Stomach (tissue), 4 donors: ENCODE measurements at regions not wholly inside any gene's neighbourhood (a gene's known extent, or its start where the extent isn't known, plus 50 kb on each side); places are given as distances from the start of the nearest gene placed in this dataset.

Experiments
- EP300 ChIP-seq: sonication (generic); formaldehyde crosslinking; IDR thresholded peaks from one replicate; pipeline ENCODE4 v1.6.1; 2017; ENCODE audit warnings: antibody characterized with exemption
- POLR2A ChIP-seq, 4 donors: fragments of 450-650 bp; IDR thresholded peaks; one replicate each; pipeline ENCODE4 v1.6.1; 2016; ENCODE audit warnings: antibody characterized with exemption in 4 of 4, control low read depth in 2 of 4, mild to moderate bottlenecking in 1 of 4, moderate library complexity in 1 of 4
- TF ChIP-seq, protein P1 (sequence below), 7 experiments: fragments of 450-650 bp in 4 of 7; fragments of 200-600 bp in 3 of 7; sonication (generic) in 3 of 7; IDR thresholded peaks; one replicate each; pipeline ENCODE4 v1.5.1; 2016 to 2019; ENCODE audit warnings: antibody characterized with exemption in 7 of 7, control low read depth in 2 of 7, mild to moderate bottlenecking in 1 of 7

DNA sequence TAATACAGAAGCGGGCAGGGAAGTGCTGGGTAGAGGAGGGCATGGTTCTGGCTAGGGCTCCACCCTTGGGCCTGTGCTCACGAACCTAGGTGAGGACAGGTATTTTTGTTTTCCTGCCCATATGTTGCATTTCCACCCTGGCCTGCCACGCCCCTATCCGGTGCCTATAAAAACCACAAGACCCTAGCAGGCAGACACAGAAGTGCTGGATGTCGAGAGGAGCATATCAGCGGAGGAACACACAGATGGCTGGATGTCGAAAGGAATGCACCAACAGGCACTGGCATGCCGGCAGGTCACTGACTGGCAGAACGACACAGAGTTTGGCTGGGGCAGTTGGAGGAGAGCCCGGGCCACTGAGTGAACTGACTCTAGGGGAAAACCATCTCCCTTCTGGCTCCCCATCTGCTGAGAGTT, 316.6 kb upstream of the BOD1L1 start:
- TF ChIP-seq EP300: no peak
- no peak for TF ChIP-seq POLR2A (IDR thresholded peaks at IDR 0.05)
- TF ChIP-seq, protein P1, sequence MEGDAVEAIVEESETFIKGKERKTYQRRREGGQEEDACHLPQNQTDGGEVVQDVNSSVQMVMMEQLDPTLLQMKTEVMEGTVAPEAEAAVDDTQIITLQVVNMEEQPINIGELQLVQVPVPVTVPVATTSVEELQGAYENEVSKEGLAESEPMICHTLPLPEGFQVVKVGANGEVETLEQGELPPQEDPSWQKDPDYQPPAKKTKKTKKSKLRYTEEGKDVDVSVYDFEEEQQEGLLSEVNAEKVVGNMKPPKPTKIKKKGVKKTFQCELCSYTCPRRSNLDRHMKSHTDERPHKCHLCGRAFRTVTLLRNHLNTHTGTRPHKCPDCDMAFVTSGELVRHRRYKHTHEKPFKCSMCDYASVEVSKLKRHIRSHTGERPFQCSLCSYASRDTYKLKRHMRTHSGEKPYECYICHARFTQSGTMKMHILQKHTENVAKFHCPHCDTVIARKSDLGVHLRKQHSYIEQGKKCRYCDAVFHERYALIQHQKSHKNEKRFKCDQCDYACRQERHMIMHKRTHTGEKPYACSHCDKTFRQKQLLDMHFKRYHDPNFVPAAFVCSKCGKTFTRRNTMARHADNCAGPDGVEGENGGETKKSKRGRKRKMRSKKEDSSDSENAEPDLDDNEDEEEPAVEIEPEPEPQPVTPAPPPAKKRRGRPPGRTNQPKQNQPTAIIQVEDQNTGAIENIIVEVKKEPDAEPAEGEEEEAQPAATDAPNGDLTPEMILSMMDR (IDR thresholded peaks at IDR 0.05): no peak
